ENCODE measurements at regions not wholly inside any gene's neighbourhood (a gene's known extent, or its start where the extent isn't known, plus 50 kb on each side); places are given as distances from the start of the nearest gene placed in this dataset.
A peak's percentile ranks its signal among the peaks of the same experiment; 100 is the strongest.

- TF ChIP-seq EZH2phosphoT487 (IDR thresholded peaks at IDR 0.05; ENCODE audit: borderline replicate concordance, low read length) = no peak
- TF ChIP-seq CTCF (IDR thresholded peaks at IDR 0.05; ENCODE audit: low read depth, low read length, poor library complexity, severe bottlenecking) = no peak
- Histone ChIP-seq H3K4me1 (ENCODE audit: control insufficient read depth, low read length) (peaks cover 69% of the 10 kb centered on the region), H3K27me3 (ENCODE audit: control insufficient read depth, low read length) (no peaks in the 10 kb centered on the region), H4K20me1 (ENCODE audit: control insufficient read depth, insufficient read depth, low read depth, low read length) (no peaks in the 10 kb centered on the region), H3K79me2 (ENCODE audit: control insufficient read depth, low read length) (no peaks in the 10 kb centered on the region), H3F3A (ENCODE audit: control insufficient read depth, insufficient read depth) (peaks cover 21% of the 10 kb centered on the region), H3K9me2 (replicated peaks; ENCODE audit: control insufficient read depth, low read length) (no peaks in the 10 kb centered on the region), H3K36me3 (ENCODE audit: control insufficient read depth, low read length) (peaks cover 26% of the 10 kb centered on the region), H3K4me2 (ENCODE audit: low read length) (peak overlapping the region; percentile 55), H3K9me3 (ENCODE audit: control insufficient read depth, insufficient read depth, low read length) (peaks cover 6% of the 10 kb centered on the region; the same call in 1 of the 2 replicates), H3K27ac (ENCODE audit: low read depth, low read length) (peak overlapping the region; percentile 99), H3K4me3 (ENCODE audit: low read length) (peak overlapping the region; percentile 23)
Observed at GRCh38 chr15:56537881-56538280, 72.9 kb upstream of the MNS1 start.

DNA sequence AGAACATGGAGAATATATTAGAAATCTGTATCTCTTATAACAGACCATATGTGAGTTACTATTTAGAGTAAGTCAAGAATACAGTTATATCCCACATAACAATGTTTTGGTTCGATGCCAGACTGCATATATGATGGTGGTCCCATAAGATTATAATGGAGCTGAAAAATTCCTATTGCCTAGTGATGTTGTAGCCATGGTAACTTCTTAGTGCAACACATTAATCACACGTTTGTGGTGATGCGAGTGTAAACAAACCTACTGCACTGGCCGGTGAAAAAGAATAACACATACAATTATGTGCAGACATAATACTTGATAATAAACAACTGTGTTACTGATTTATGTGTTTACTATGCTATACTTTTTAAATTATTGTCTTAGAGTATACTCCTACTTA lies 69.8 kb upstream of the MNS1 start:
- H3K27ac ChIP-seq (ENCODE audit: low read depth, low read length) = peak overlapping the region; percentile 99

DNA sequence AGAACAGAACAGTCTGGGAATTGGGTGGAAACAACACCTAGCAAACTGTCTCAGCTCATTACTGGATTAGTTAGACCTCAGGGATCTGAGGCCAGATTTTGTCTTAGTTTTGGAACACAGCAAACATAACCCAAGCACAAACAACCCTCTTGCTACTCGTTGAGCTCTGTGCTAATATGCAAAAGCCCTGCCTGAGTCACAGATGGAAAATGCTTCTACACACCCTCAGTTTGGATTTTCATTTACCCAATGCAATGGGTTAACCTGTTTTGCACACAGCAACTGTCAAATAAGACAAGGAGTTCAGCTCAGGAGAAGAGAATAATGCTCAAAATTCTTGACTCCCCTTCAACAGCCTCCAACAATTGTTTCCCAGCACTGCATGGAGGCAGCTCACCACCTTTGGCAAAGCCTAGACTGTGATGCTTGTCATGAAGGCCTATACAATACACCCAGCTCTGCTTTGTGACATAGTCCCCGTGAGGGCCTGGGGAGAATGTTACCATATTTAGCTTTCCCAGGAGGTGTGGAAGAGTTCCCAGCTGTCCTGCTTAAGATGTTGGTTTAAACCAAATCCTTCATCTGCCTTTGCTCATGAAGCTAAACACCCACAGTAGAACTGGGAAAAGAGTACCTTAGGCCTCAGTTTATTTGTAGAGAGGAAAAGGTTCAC lies 68.9 kb upstream of the MNS1 start:
- Histone ChIP-seq H3K27ac (ENCODE audit: low read depth, low read length) (peak overlapping the region; percentile 99), H4K20me1 (ENCODE audit: control insufficient read depth, insufficient read depth, low read depth, low read length) (no peaks in the 10 kb centered on the region), H3K9me2 (replicated peaks; ENCODE audit: control insufficient read depth, low read length) (no peaks in the 10 kb centered on the region), H3K9me3 (ENCODE audit: control insufficient read depth, insufficient read depth, low read length) (peaks cover 5% of the 10 kb centered on the region; the same call in 1 of the 2 replicates), H3F3A (ENCODE audit: control insufficient read depth, insufficient read depth) (peaks cover 33% of the 10 kb centered on the region), H3K79me2 (ENCODE audit: control insufficient read depth, low read length) (no peaks in the 10 kb centered on the region), H3K4me3 (ENCODE audit: low read length) (peak overlapping the region; percentile 58), H3K4me2 (ENCODE audit: low read length) (peak overlapping the region; percentile 77), H3K27me3 (ENCODE audit: control insufficient read depth, low read length) (no peaks in the 10 kb centered on the region), H3K4me1 (ENCODE audit: control insufficient read depth, low read length) (peaks cover 90% of the 10 kb centered on the region), H3K36me3 (ENCODE audit: control insufficient read depth, low read length) (peaks cover 28% of the 10 kb centered on the region)
- TF ChIP-seq CTCF (IDR thresholded peaks at IDR 0.05; ENCODE audit: low read depth, low read length, poor library complexity, severe bottlenecking) (no peak), EZH2phosphoT487 (IDR thresholded peaks at IDR 0.05; ENCODE audit: borderline replicate concordance, low read length) (no peak)

More for the DNA sequence above, 69.8 kb upstream of the MNS1 start:
- Histone ChIP-seq H3K4me2 (ENCODE audit: low read length) (peak overlapping the region; percentile 77), H3K79me2 (ENCODE audit: control insufficient read depth, low read length) (no peaks in the 10 kb centered on the region), H3K4me3 (ENCODE audit: low read length) (peak overlapping the region; percentile 58), H3K27me3 (ENCODE audit: control insufficient read depth, low read length) (no peaks in the 10 kb centered on the region), H3K9me2 (replicated peaks; ENCODE audit: control insufficient read depth, low read length) (no peaks in the 10 kb centered on the region), H3K4me1 (ENCODE audit: control insufficient read depth, low read length) (peaks cover 98% of the 10 kb centered on the region), H3K9me3 (ENCODE audit: control insufficient read depth, insufficient read depth, low read length) (peaks cover 5% of the 10 kb centered on the region; the same call in 1 of the 2 replicates), H3F3A (ENCODE audit: control insufficient read depth, insufficient read depth) (peaks cover 33% of the 10 kb centered on the region), H4K20me1 (ENCODE audit: control insufficient read depth, insufficient read depth, low read depth, low read length) (no peaks in the 10 kb centered on the region), H3K36me3 (ENCODE audit: control insufficient read depth, low read length) (peaks cover 30% of the 10 kb centered on the region)
- no peak for TF ChIP-seq CTCF (IDR thresholded peaks at IDR 0.05; ENCODE audit: low read depth, low read length, poor library complexity, severe bottlenecking)
- no peak for TF ChIP-seq EZH2phosphoT487 (IDR thresholded peaks at IDR 0.05; ENCODE audit: borderline replicate concordance, low read length)

Measured in DOHH2 (cell line).